ENCODE measurements at regions not wholly inside any gene's neighbourhood (a gene's known extent, or its start where the extent isn't known, plus 50 kb on each side); places are given as distances from the start of the nearest gene placed in this dataset.

DNA sequence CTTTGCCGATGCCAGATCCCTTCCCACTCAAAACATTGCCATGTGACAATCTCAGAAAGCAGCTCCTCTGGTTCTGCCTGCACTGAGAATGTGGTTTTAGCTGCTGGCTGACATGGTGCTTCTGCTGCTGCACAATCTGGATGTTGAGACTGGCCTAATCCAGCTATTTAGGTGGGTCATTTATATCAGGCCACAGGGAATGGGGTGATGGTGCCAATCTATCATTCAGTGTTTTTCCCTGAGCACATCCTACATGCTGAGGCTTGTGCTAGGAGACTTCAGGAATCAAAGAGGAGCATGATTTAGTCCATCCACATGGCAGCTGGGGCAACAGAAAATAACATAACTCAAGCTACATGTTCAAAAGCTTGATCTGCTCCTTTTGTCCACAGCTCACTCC, 144.7 kb downstream of the CYRIA start:
- no peak overlapping the region for H3K9ac ChIP-seq (replicated peaks in 1 of 4; ENCODE audit: extremely low read depth in 1 of 4, low read depth in 3 of 4, low read length in 3 of 4)
- no peak overlapping the region for H3K56ac ChIP-seq (replicated peaks; ENCODE audit: insufficient read length, low read depth, low read length)
- no peaks in the 10 kb centered on the region for H3K9me3 ChIP-seq (ENCODE audit: insufficient read depth in 2 of 2, low read depth in 1 of 2, low read length in 1 of 2)
- no peak overlapping the region for H3K18ac ChIP-seq (ENCODE audit: extremely low read depth, low read length)
- H4K8ac ChIP-seq (ENCODE audit: extremely low read depth, insufficient read depth, low read length): no peak overlapping the region; the same call in 1 of the 2 replicates
- H2BK15ac ChIP-seq (ENCODE audit: low read length): no peak overlapping the region
- FAIRE-seq (no peak), DNase-seq (ENCODE audit: low read depth in 1 of 2, low spot score in 2 of 2) (no peak)
- H4K5ac ChIP-seq (ENCODE audit: insufficient read length, low read depth, low read length): no peak overlapping the region
- ChIA-PET CTCF (ENCODE audit: partially characterized antibody) (interaction anchor here (0.7 to 3.3 kb wide), 6 partner anchors 8 to 772 kb away, joined by 3 to 18 read pairs (median 3); no protein-coding TSS in a partner anchor), POLR2A (ENCODE audit: partially characterized antibody) (no interaction called here)
- no peak overlapping the region for H3K4ac ChIP-seq (replicated peaks; ENCODE audit: insufficient read length, low read depth, low read length)
- no peaks in the 10 kb centered on the region for H3K27me3 ChIP-seq (replicated peaks in 1 of 4; ENCODE audit: control insufficient read depth in 3 of 4, extremely low read depth in 1 of 4, insufficient read depth in 3 of 4, low read length in 3 of 4)
- H2AFZ ChIP-seq (ENCODE audit: low read length): no peak overlapping the region
- no peaks in the 10 kb centered on the region for H4K20me1 ChIP-seq (replicated peaks in 1 of 2; ENCODE audit: control insufficient read depth in 1 of 2, insufficient read depth in 2 of 2, low read length in 2 of 2)
- 35% methylated on average over 1 of the region's 1 CpG; no CpG with 5 or more reads in 1 of the 2 experiments for WGBS, 2 experiments (ENCODE audit: extremely low coverage in 1 of 2, insufficient coverage in 1 of 2, insufficient read length in 1 of 2, insufficient replicate concordance in 2 of 2, low coverage in 1 of 2, low lambda C conversion rate in 2 of 2, missing lambda C conversion rate in 1 of 2)
- H2AK5ac ChIP-seq (ENCODE audit: low read depth, low read length): no peak overlapping the region
- no peak overlapping the region for H2BK5ac ChIP-seq (ENCODE audit: low read depth, low read length)
- H3K23ac ChIP-seq (ENCODE audit: insufficient read length): no peak overlapping the region
- H3K36me3 ChIP-seq (ENCODE audit: control insufficient read depth in 2 of 4, insufficient read depth in 4 of 4, low read length in 3 of 4): no peaks in the 10 kb centered on the region
- no peaks in the 10 kb centered on the region for H3K79me1 ChIP-seq (ENCODE audit: low read depth, low read length)
- H3K79me2 ChIP-seq (ENCODE audit: control insufficient read depth in 1 of 2, insufficient read depth in 2 of 2, low read length in 2 of 2): no peaks in the 10 kb centered on the region
- no peak overlapping the region for H3K14ac ChIP-seq (ENCODE audit: insufficient read length)
- H2BK20ac ChIP-seq (ENCODE audit: low read length): no peak overlapping the region
- no peak overlapping the region for H3K27ac ChIP-seq (ENCODE audit: low read depth, low read length)
- H3K4me3 ChIP-seq (ENCODE audit: extremely low read depth in 1 of 4, insufficient read depth in 2 of 4, low read depth in 3 of 4, low read length in 4 of 4): no peak overlapping the region
- H4K91ac ChIP-seq (replicated peaks; ENCODE audit: insufficient read length, low read length): no peak overlapping the region
- no peak overlapping the region for H2BK120ac ChIP-seq (replicated peaks; ENCODE audit: low read depth, low read length)
- H3K23me2 ChIP-seq (ENCODE audit: low read depth, low read length): no peaks in the 10 kb centered on the region
- no peak overlapping the region for H3K4me2 ChIP-seq (ENCODE audit: insufficient read depth in 1 of 2, low read depth in 2 of 2, low read length in 2 of 2)
- H3K4me1 ChIP-seq (replicated peaks in 1 of 4; ENCODE audit: control insufficient read depth in 3 of 4, insufficient read depth in 4 of 4, low read length in 3 of 4): peaks cover 0 to 4% (median 0%) of the 10 kb centered on the region in 4 experiments; a peak in 3 of 7 replicates
- no peak overlapping the region for H2BK12ac ChIP-seq (ENCODE audit: low read depth, low read length)
- TF ChIP-seq SIRT6 (IDR thresholded peaks at IDR 0.05; ENCODE audit: low read length) (no peak), SIN3A (conservative IDR thresholded peaks at IDR 0.05 in 1 of 2, IDR thresholded peaks at IDR 0.05 in 1 of 2; ENCODE audit: low read depth in 1 of 2, low read length in 2 of 2) (no peak), RAD21 (IDR thresholded peaks at IDR 0.05 in 1 of 2, conservative IDR thresholded peaks at IDR 0.05 in 1 of 2; ENCODE audit: low read depth in 2 of 2, low read length in 2 of 2) (no peak), CHD1 (IDR thresholded peaks at IDR 0.05; ENCODE audit: low read depth, low read length) (no peak), POLR2AphosphoS5 (IDR thresholded peaks at IDR 0.05; ENCODE audit: low read depth, low read length) (no peak), SUZ12 (IDR thresholded peaks at IDR 0.05; ENCODE audit: low read length) (no peak), RNF2 (IDR thresholded peaks at IDR 0.05; ENCODE audit: borderline replicate concordance, low read depth, low read length, missing control alignments, poor library complexity, severe bottlenecking) (no peak), RBBP5 (IDR thresholded peaks at IDR 0.05; ENCODE audit: borderline replicate concordance, low read depth, low read length) (no peak), CEBPB (IDR thresholded peaks at IDR 0.05; ENCODE audit: low read depth, low read length) (no peak)
- TF ChIP-seq, protein P1, sequence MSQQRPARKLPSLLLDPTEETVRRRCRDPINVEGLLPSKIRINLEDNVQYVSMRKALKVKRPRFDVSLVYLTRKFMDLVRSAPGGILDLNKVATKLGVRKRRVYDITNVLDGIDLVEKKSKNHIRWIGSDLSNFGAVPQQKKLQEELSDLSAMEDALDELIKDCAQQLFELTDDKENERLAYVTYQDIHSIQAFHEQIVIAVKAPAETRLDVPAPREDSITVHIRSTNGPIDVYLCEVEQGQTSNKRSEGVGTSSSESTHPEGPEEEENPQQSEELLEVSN (IDR thresholded peaks at IDR 0.05): no peak
- TF ChIP-seq, protein P2, sequence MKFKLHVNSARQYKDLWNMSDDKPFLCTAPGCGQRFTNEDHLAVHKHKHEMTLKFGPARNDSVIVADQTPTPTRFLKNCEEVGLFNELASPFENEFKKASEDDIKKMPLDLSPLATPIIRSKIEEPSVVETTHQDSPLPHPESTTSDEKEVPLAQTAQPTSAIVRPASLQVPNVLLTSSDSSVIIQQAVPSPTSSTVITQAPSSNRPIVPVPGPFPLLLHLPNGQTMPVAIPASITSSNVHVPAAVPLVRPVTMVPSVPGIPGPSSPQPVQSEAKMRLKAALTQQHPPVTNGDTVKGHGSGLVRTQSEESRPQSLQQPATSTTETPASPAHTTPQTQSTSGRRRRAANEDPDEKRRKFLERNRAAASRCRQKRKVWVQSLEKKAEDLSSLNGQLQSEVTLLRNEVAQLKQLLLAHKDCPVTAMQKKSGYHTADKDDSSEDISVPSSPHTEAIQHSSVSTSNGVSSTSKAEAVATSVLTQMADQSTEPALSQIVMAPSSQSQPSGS (IDR thresholded peaks at IDR 0.05; ENCODE audit: low read length): no peak

Measured in H1 (cell line).